ENCODE measurements at regions not wholly inside any gene's neighbourhood (a gene's known extent, or its start where the extent isn't known, plus 50 kb on each side); places are given as distances from the start of the nearest gene placed in this dataset.

- Histone ChIP-seq H3K4me1 (no peaks in the 10 kb centered on the region), H3K4me3 (no peak overlapping the region), H3K9me3 (no peaks in the 10 kb centered on the region), H3K27ac (no peak overlapping the region), H3K36me3 (ENCODE audit: low read depth, missing control alignments) (no peaks in the 10 kb centered on the region), H3K27me3 (no peaks in the 10 kb centered on the region)
- no peak for DNase-seq
- intact Hi-C loops (cut with DNase I; ENCODE audit: low total_unique reads) = no loop called here
- 60 to 71% methylated on average over 1 of the region's 1 CpG for WGBS, 2 donors
- no peak for TF ChIP-seq CTCF (IDR thresholded peaks at IDR 0.05)
- no peak for TF ChIP-seq POLR2A (IDR thresholded peaks at IDR 0.05)
Observed at GRCh38 chr5:101904736-101905135, 391.3 kb downstream of the SLCO4C1 start.

GRCh38 chr5:101897914-101898313 is 398.2 kb downstream of the SLCO4C1 start:
- no peaks in the 10 kb centered on the region for H3K27me3 ChIP-seq
- H3K36me3 ChIP-seq (ENCODE audit: low read depth, missing control alignments) = no peaks in the 10 kb centered on the region
- intact Hi-C loops (cut with DNase I; ENCODE audit: low total_unique reads) = no loop called here
- no peak for DNase-seq
- H3K4me3 ChIP-seq = no peak overlapping the region
- WGBS, 2 donors = 75 to 80% methylated on average over 5 of the region's 5 CpGs
- TF ChIP-seq POLR2A (IDR thresholded peaks at IDR 0.05) = no peak
- TF ChIP-seq CTCF (IDR thresholded peaks at IDR 0.05) = no peak
- H3K27ac ChIP-seq = no peak overlapping the region
- H3K9me3 ChIP-seq = no peaks in the 10 kb centered on the region
- no peaks in the 10 kb centered on the region for H3K4me1 ChIP-seq

GRCh38 chr5:101894985-101895384 is 401.1 kb downstream of the SLCO4C1 start:
- DNase-seq = no peak
- 51 to 97% methylated on average over 1 of the region's 1 CpG for WGBS, 2 donors
- intact Hi-C loops (cut with DNase I; ENCODE audit: low total_unique reads) = no loop called here
- no peak overlapping the region for H3K27ac ChIP-seq
- H3K4me1 ChIP-seq = no peaks in the 10 kb centered on the region
- no peaks in the 10 kb centered on the region for H3K36me3 ChIP-seq (ENCODE audit: low read depth, missing control alignments)
- H3K27me3 ChIP-seq = no peaks in the 10 kb centered on the region
- no peak overlapping the region for H3K4me3 ChIP-seq
- H3K9me3 ChIP-seq = no peaks in the 10 kb centered on the region
- TF ChIP-seq POLR2A (IDR thresholded peaks at IDR 0.05) (no peak), CTCF (IDR thresholded peaks at IDR 0.05) (no peak)

- H3K27me3 ChIP-seq = no peaks in the 10 kb centered on the region
- H3K4me1 ChIP-seq = no peaks in the 10 kb centered on the region
- DNase-seq = no peak
- TF ChIP-seq CTCF (IDR thresholded peaks at IDR 0.05) (no peak), POLR2A (IDR thresholded peaks at IDR 0.05) (no peak)
- H3K27ac ChIP-seq = no peak overlapping the region
- no peaks in the 10 kb centered on the region for H3K9me3 ChIP-seq
- H3K4me3 ChIP-seq = no peak overlapping the region
- intact Hi-C loops (cut with DNase I; ENCODE audit: low total_unique reads) = no loop called here
- H3K36me3 ChIP-seq (ENCODE audit: low read depth, missing control alignments) = no peaks in the 10 kb centered on the region
- 53 to 54% methylated on average over 2 of the region's 2 CpGs for WGBS, 2 donors
Observed at GRCh38 chr5:101878190-101878589, 417.9 kb downstream of the SLCO4C1 start.

- Histone ChIP-seq H3K27ac (no peak overlapping the region), H3K36me3 (ENCODE audit: low read depth, missing control alignments) (no peaks in the 10 kb centered on the region), H3K4me1 (no peaks in the 10 kb centered on the region), H3K9me3 (no peaks in the 10 kb centered on the region), H3K27me3 (no peaks in the 10 kb centered on the region), H3K4me3 (no peak overlapping the region)
- intact Hi-C loops (cut with DNase I; ENCODE audit: low total_unique reads) = no loop called here
- TF ChIP-seq CTCF (IDR thresholded peaks at IDR 0.05) (no peak), POLR2A (IDR thresholded peaks at IDR 0.05) (no peak)
- 82 to 94% methylated on average over 1 of the region's 1 CpG for WGBS, 2 donors
- no peak for DNase-seq
Observed at GRCh38 chr5:101877451-101877850, 418.6 kb downstream of the SLCO4C1 start.

All from testis (tissue), 2 donors.